ENCODE measurements at regions not wholly inside any gene's neighbourhood (a gene's known extent, or its start where the extent isn't known, plus 50 kb on each side); places are given as distances from the start of the nearest gene placed in this dataset.

DNA sequence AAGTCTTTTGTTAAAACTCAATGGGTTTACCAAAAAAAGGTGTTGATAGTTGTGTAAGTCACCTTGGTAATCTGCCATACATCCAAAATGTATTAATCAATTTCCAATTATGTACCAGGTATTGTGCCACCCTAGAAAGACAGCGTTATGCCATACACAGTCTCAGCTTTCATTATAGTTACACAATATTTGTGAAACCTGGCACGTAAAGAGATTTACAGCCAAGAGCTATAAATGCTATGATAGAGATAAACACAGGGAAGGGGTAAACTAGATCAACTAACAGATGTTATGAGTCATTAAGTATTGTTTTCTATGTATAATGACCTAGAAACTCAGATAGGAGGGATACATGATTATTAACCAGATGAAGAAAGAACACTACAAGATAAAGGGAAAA is 725.6 kb upstream of the SLITRK5 start:
- DNase-seq (ENCODE audit: low spot score), result no peak

- DNase-seq (ENCODE audit: low spot score), result no peak
Observed at GRCh38 chr13:86946734-86947133, 724.4 kb upstream of the SLITRK5 start.

DNA sequence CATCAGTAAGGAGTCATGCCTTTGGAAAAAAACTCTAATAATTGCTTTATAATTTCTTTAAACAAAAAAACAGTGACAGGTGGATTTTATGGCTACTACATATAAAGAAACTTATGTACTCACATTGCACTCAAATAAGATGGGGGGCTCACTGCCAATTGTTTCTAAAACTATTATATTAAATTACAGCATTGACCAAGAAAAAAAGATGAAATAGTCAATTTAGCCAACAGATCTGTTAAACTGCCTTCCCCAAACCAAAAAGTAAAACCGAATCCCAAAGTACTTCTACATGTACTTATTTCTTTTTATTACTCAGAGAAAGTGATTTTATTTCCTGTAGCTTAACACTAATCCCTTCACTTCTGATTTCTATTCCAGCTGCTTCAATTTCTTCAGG is 716.8 kb upstream of the SLITRK5 start:
- DNase-seq (ENCODE audit: low spot score), result no peak

DNA sequence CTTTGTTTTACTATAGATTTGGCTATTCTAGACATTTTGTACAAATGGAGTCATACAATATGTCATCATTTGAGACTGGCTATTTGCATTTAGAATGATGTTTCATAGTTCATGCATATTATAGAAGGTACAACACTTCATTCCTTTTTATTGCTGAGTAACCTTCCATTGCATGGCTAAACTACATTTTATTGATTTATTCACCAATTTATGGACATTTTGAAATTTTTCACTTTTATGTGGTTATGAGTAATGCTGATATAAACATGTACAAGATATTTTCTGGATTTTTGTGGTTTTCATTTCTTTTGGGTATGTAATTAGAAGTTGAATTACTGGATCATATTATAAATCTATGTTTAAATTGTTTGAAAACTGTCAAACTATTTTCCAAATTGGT is 710.3 kb upstream of the SLITRK5 start:
- no peak for DNase-seq (ENCODE audit: low spot score)

GRCh38 chr13:86974251-86974994 is 696.7 kb upstream of the SLITRK5 start:
- DNase-seq (ENCODE audit: low spot score), result no peak

- DNase-seq (ENCODE audit: low spot score), result no peak
Observed at GRCh38 chr13:86974995-86975328, 696.2 kb upstream of the SLITRK5 start.

GRCh38 chr13:86976521-86977324 is 694.4 kb upstream of the SLITRK5 start:
- no peak for DNase-seq (ENCODE audit: low spot score)

DNA sequence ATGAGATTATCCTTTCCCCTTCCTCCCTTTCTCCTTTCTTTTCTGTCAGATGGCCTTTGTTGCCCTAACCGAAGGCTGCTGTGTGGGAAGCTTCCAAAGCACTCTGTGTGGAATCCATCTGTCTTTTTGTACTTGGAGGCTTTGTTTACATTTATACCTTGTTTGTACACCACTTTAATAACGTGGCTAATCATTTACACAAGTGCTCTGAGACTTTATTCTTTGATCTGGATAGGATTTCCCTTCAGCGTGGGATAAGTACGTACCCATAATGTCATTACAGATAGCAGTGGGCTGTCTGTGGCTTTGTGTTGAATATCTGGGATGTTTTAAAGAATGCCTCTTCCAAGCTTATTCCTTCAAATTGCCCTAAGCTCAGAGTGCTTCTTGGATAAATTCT is 684.7 kb upstream of the SLITRK5 start:
- no peak for DNase-seq (ENCODE audit: low spot score)

GRCh38 chr13:86992251-86992650 is 678.9 kb upstream of the SLITRK5 start:
- no peak for DNase-seq (ENCODE audit: low spot score)

DNA sequence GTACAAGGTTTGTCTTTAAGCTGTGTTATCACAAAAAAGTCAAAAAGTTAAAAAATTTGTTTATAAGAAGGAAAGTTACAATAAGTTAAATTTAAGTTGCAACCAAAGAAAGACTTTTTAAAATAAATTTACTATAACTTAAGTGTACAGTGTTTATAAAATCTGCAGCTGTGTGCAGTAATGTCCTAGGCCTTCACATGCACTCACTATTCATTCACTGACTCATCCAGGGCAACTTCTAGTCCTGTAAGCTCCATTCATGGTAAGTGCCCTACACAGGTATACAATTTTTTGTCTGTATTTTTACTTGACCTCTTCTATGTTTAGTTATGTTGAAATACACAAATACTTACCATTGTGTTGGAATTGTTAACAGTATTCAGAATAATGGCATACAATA is 667.9 kb upstream of the SLITRK5 start:
- no peak for DNase-seq (ENCODE audit: low spot score)

DNA sequence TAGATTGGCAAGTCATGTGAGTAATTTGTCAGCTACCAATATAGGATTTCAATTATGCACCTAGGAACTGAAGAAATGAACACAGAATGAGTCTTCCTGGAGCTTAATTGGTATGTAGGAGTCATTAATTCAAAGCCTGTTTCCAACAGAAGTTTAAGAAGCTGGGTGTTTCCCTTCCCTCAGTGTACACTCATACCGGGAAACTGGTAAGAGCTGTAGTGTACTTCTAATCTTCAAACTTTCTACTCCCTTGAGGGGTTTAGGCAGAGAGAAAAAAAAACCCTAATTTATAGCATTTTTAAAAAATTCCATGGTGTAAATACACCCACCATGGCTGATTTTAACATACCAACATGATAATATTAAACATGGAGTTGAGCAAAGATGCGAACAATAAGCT is 665.7 kb upstream of the SLITRK5 start:
- no peak for DNase-seq (ENCODE audit: low spot score)

GRCh38 chr13:87035526-87035925 is 635.6 kb upstream of the SLITRK5 start:
- DNase-seq (ENCODE audit: low spot score), result no peak

GRCh38 chr13:87042946-87043345 is 628.2 kb upstream of the SLITRK5 start:
- DNase-seq (ENCODE audit: low spot score), result no peak

DNA sequence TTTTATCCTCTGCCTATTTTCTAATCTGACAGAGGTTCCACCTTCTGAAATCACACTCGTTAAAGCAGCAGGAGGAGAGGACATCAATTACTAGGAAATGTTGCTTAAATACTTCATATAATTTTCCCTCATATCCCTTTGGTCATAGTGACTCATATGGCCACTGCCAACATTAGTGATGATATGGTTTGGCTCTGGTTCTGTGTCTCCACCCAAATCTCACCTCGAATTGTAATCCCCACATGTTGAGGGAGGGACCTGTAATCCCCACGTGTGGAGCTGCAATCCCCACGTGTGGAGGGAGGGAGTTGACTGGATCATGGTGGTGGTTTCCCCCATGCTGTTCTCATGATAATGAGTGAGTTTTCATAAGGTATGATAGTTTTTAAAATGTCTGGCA is 618.4 kb upstream of the SLITRK5 start:
- no peak for DNase-seq (ENCODE audit: low spot score)

DNA sequence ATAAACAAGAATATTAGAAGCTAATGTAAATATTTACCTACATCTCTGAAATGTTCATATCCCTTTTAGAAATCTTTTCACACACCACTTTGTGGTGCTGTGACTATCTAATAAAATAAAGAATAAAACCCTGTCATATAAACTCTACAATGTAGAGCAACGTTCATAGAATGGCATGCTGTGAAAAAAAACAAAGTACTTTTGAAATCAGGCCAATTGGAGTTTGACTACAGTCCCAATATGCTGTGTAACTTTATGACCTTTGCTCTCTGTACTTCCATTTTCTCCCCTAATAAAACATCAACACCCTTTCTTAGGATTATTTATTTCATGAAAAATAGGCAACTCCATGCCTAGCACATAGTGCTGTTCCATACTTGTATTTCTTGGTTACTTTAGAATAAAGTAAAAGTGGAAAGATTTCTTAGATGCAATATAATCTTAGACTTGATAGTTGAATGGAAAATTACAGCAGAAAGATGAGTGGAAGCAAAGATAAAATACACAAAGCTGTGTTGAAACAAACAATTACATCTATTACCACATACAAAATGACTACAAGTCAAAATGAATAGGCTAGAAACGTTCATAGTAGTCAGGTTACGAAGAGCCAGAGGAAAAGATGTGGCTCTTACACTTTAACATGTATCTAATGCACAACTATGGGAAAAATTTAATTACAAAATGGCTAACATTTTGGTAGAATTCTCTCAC is 613.2 kb upstream of the SLITRK5 start:
- DNase-seq (ENCODE audit: low spot score), result no peak

- no peak for DNase-seq (ENCODE audit: low spot score)
Observed at GRCh38 chr13:87058786-87059329, 612.3 kb upstream of the SLITRK5 start.

- DNase-seq (ENCODE audit: low spot score), result no peak
Observed at GRCh38 chr13:87078947-87079795, 592.0 kb upstream of the SLITRK5 start.

DNA sequence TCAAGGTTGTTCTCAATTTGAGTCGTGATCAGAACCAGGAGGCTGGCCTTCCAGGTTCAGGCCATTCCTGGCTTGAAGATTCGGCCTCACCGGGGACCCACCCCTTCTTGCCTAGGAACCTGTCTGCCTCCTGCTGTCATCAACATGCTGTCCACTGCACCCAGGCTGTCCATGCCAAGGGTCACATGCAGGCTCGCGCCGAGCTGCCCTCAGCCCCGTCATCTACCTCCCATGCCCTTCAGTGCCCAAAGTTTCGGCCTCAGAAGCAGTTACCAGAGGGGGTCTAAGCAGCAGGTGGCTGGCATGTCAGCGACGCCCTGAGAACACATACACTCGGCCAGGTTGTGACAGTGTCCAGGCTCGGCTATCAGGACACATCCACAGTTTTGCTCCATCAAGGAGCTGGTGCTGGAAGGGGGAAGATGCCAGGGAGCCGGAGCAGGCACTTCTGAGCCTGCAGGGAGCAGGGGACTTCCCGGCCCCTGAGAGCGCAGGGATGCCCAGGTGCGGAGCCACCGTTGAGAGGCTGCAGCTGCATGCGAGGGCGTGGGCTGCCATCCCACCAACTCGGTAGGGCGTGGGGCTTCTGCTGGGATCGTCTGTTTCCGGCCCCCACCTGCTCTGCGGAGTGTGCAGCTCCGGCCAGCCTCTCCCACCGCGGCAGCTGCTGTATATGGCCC is 590.9 kb upstream of the SLITRK5 start:
- DNase-seq (ENCODE audit: low spot score), result no peak

- no peak for DNase-seq (ENCODE audit: low spot score)
Observed at GRCh38 chr13:87084192-87084591, 587.0 kb upstream of the SLITRK5 start.

- no peak for DNase-seq (ENCODE audit: low spot score)
Observed at GRCh38 chr13:87087741-87088140, 583.4 kb upstream of the SLITRK5 start.

GRCh38 chr13:87089391-87089790 is 581.8 kb upstream of the SLITRK5 start:
- DNase-seq (ENCODE audit: low spot score), result no peak
